ENCODE measurements at regions not wholly inside any gene's neighbourhood (a gene's known extent, or its start where the extent isn't known, plus 50 kb on each side); places are given as distances from the start of the nearest gene placed in this dataset.
A peak's percentile ranks its signal among the peaks of the same experiment; 100 is the strongest.
"Not testable (repeated sequence)": the region's sequence is repeated elsewhere in the genome, so short reads cannot be mapped to it uniquely, and the experiment has no call there.

- no peak for DNase-seq (ENCODE audit: low read depth in 4 of 4, low spot score in 2 of 4)
Measured at GRCh38 chr5:38780316-38780715, 65.5 kb upstream of the OSMR start.

- peak in 1 of 4 donors; percentile 28 for DNase-seq (ENCODE audit: low read depth in 4 of 4, low spot score in 2 of 4)
Measured at GRCh38 chr5:38780945-38781344, 64.9 kb upstream of the OSMR start.

GRCh38 chr5:38782180-38782835 lies 63.5 kb upstream of the OSMR start:
- no peak for DNase-seq (ENCODE audit: low read depth in 4 of 4, low spot score in 2 of 4)

DNA sequence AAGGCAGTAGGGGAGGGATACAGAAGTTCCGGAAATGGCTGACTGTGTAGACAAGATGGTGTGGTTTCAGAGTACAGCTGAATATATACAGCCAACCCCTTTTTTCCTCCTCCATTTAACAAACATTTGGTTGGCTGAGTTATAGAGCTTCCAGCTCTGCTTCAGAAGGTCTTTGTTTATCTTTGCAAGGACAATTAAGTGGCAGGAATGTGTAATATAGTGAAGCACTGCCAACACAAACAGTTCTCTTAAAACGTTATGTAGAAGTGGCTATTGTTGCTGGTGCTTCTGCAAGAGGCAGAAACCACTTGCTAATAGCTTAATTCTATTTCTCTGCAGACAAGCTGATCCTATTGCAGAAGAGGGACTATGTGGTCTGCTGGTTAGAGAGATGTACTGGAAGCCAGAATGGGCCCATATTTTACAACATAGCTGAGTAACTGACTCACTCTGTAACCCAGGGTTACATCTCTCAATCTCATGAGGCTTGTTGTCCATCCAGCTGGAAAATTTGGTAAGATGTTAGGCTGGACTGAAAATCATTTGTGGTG lies 62.7 kb upstream of the OSMR start:
- peak in 3 of 4 donors; percentile 78 to 87 (median 85) for DNase-seq (ENCODE audit: low read depth in 4 of 4, low spot score in 2 of 4)

- no peak for DNase-seq (ENCODE audit: low read depth in 4 of 4, low spot score in 2 of 4)
Measured at GRCh38 chr5:38789134-38789533, 56.7 kb upstream of the OSMR start.

GRCh38 chr5:38789777-38790176 lies 56.0 kb upstream of the OSMR start:
- DNase-seq (ENCODE audit: low read depth in 4 of 4, low spot score in 2 of 4): no peak

DNA sequence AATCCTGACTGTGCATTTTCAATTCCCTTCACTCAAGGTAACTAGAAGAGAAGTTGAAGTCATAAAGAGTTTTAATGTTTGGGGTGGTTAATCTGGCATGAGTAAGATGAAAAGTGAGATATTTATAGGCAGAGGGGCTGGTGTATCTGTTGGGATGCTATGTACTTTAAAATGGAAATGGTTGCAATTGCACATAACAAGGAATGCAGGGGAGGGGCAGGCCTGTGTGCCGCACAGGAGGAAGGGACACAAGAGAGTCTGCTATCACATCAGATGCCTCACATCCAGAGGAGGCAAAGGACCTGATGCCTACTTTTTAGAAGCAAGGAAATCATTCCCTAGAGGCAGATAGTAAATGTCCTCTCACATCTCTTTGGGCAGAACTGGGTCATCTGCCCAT lies 55.5 kb upstream of the OSMR start:
- DNase-seq (ENCODE audit: low read depth in 4 of 4, low spot score in 2 of 4): no peak

DNA sequence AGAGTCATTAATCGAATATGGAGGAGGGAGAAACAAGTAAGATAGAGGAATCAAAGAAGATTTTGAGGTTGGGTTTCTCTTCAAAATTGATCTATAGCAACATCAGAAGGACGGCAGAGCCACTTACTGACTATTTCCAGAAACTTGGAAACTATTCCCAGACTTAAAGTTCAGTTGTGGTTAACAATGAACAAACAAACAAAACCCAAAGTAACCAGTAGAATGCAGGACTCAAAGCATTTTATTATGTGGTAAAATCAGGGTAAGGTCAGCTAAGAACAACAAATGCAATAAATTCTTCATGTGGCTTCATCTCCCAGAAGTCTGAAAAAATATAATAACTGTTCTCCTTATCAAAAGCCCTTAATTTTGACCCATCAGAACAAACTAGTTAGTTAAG lies 54.9 kb upstream of the OSMR start:
- no peak for DNase-seq (ENCODE audit: low read depth in 4 of 4, low spot score in 2 of 4)

DNA sequence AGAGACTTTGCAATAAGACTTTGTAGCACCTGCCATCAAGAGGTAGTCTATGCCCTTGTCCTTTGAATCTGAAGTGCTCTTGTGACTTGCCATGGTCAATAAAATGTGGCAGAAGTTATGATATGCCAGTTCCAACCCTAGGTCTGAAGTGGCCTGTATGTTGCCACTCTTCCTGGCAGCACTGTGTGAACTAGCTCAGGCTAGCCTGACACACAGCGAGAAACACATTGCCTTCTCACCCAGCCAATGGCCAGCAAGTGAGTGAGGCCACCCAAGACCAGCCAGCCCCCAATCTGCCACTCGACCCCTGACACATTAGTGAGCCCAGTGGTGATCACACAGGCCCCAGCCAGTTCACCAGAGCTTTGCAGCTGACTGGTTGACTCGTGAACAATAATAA lies 52.7 kb upstream of the OSMR start:
- no peak for DNase-seq (ENCODE audit: low read depth in 4 of 4, low spot score in 2 of 4)

GRCh38 chr5:38794037-38794436 lies 51.8 kb upstream of the OSMR start:
- DNase-seq (ENCODE audit: low read depth in 4 of 4, low spot score in 2 of 4): not testable (repeated sequence)

DNA sequence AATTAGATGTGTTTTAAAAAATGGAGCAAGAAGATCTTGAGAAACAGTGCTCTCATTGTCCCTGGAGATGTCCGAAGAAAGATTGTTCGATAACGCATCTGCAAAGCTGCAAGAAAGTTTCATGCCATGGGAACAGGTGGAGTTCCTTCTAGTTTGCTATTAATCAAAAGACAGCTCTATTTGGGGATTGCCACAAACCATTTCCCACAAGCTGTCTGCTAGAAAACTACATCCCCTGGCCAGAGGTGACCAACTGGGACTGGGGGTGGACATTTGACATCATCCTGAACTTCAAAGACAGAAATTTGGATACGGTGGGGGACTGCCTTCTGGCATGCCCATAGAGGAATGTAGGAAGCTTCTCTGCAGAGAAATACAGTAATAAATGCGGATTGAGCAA lies 50.8 kb upstream of the OSMR start:
- no peak for DNase-seq (ENCODE audit: low read depth in 4 of 4, low spot score in 2 of 4)

GRCh38 chr5:38795986-38796741 lies 49.6 kb upstream of the OSMR start:
- DNase-seq (ENCODE audit: low read depth in 4 of 4, low spot score in 2 of 4): no peak

Data from left renal cortex interstitium (tissue), 4 donors.